GM23338 (cell line): ENCODE measurements at regions not wholly inside any gene's neighbourhood (a gene's known extent, or its start where the extent isn't known, plus 50 kb on each side); places are given as distances from the start of the nearest gene placed in this dataset.

Experiments used
- ATAC-seq: fragments of 200-7000 bp; cut with Tn5 transposase; 3 replicates; pipeline ENCODE4 v1.9.1; 2020
- DNase-seq: peaks from one replicate; pipeline ENCODE4 v3.0.0-alpha.2; 2015; ENCODE audit warnings: low spot score
- H2AFZ ChIP-seq: fragments of 200-600 bp; sonication (generic); 2 replicates; pipeline ENCODE4 v1.8.0; 2016; ENCODE audit warnings: antibody characterized with exemption, mild to moderate bottlenecking, moderate library complexity
- H3F3A ChIP-seq: fragments of 200-600 bp; sonication (generic); replicated peaks from 2 replicates; pipeline ENCODE4 v1.8.0; 2017; ENCODE audit warnings: antibody characterized with exemption, mixed run types, low read depth
- H3K27ac ChIP-seq: fragments of 200-600 bp; sonication (generic); 2 replicates; pipeline ENCODE4 v1.6.1; 2016; ENCODE audit warnings: low read depth
- H3K27me3 ChIP-seq: fragments of 200-600 bp; sonication (generic); 2 replicates; pipeline ENCODE4 v1.8.0; 2016; ENCODE audit warnings: mild to moderate bottlenecking, mixed run types, moderate library complexity; ENCODE audit not compliant: insufficient read depth
- H3K36me3 ChIP-seq: fragments of 200-600 bp; sonication (generic); 2 replicates; pipeline ENCODE4 v1.8.0; 2016; ENCODE audit warnings: mild to moderate bottlenecking; ENCODE audit not compliant: insufficient read depth
- H3K4me1 ChIP-seq: fragments of 200-600 bp; sonication (generic); 2 replicates; pipeline ENCODE4 v1.8.0; 2016; ENCODE audit warnings: mild to moderate bottlenecking, moderate library complexity; ENCODE audit not compliant: insufficient read depth
- H3K4me2 ChIP-seq: fragments of 200-600 bp; sonication (generic); 2 replicates; pipeline ENCODE4 v1.7.1; 2017; ENCODE audit warnings: mixed run types
- H3K4me3 ChIP-seq: fragments of 200-600 bp; sonication (generic); 2 replicates; pipeline ENCODE4 v1.6.1; 2016; ENCODE audit warnings: mixed run types
- H3K79me2 ChIP-seq: fragments of 200-600 bp; sonication (generic); replicated peaks from 2 replicates; pipeline ENCODE4 v1.8.0; 2017; ENCODE audit warnings: mild to moderate bottlenecking; ENCODE audit not compliant: insufficient read depth
- H3K9me2 ChIP-seq: fragments of 200-600 bp; sonication (generic); 2 replicates; pipeline ENCODE4 v1.8.0; 2017; ENCODE audit not compliant: insufficient read depth
- H4K20me1 ChIP-seq: fragments of 200-600 bp; sonication (generic); replicated peaks from 2 replicates; pipeline ENCODE4 v1.8.0; 2017; ENCODE audit warnings: mild to moderate bottlenecking; ENCODE audit not compliant: insufficient read depth
- H3K27ac Mint-ChIP-seq: 2 replicates; pipeline ENCODE4 v1.8.0; 2020; ENCODE audit warnings: inconsistent platforms, mild to moderate bottlenecking, moderate library complexity, mixed read lengths
- H3K27me3 Mint-ChIP-seq: 3 replicates; pipeline ENCODE4 v1.8.0; 2022; ENCODE audit warnings: low read depth, mild to moderate bottlenecking, moderate library complexity, mixed read lengths, inconsistent platforms; ENCODE audit not compliant: insufficient read depth, poor library complexity
- H3K36me3 Mint-ChIP-seq: 3 replicates; pipeline ENCODE4 v1.8.0; 2021; ENCODE audit warnings: low read depth, mild to moderate bottlenecking, inconsistent platforms, moderate library complexity, mixed read lengths
- H3K4me1 Mint-ChIP-seq: 3 replicates; pipeline ENCODE4 v1.8.0; 2020; ENCODE audit warnings: mild to moderate bottlenecking, inconsistent platforms, mixed read lengths
- H3K4me3 Mint-ChIP-seq: 3 replicates; pipeline ENCODE4 v1.8.0; 2021; ENCODE audit warnings: moderate library complexity, mild to moderate bottlenecking, inconsistent platforms, mixed read lengths
- H3K9me3 Mint-ChIP-seq: 3 replicates; pipeline ENCODE4 v1.8.0; 2020; ENCODE audit warnings: moderate library complexity, mild to moderate bottlenecking, inconsistent platforms, mixed read lengths
- CREB1 ChIP-seq: fragments of 250-450 bp; sonication (Bioruptor Pico); IDR thresholded peaks from 2 replicates; pipeline ENCODE4 v1.5.0; 2020; ENCODE audit warnings: low read depth, mild to moderate bottlenecking, moderate library complexity
- ETS1 ChIP-seq: IDR thresholded peaks from 2 replicates; pipeline ENCODE4 v1.6.1; 2016; ENCODE audit warnings: antibody characterized with exemption
- EZH2 ChIP-seq: fragments of 200-600 bp; sonication (generic); IDR thresholded peaks from one replicate; pipeline ENCODE4 v1.8.0; 2017; ENCODE audit warnings: antibody characterized with exemption, mild to moderate bottlenecking, low read depth; ENCODE audit not compliant: unreplicated experiment
- NANOG ChIP-seq: IDR thresholded peaks from 2 replicates; pipeline ENCODE4 v1.6.1; 2016; ENCODE audit warnings: antibody characterized with exemption, borderline replicate concordance
- POLR2AphosphoS5 ChIP-seq: IDR thresholded peaks from 2 replicates; pipeline ENCODE4 v1.6.1; 2016; ENCODE audit warnings: antibody characterized with exemption, low read depth
- REST ChIP-seq: IDR thresholded peaks from one replicate; pipeline ENCODE4 v1.6.1; 2018; ENCODE audit warnings: antibody characterized with exemption; ENCODE audit not compliant: unreplicated experiment
- STAT1 ChIP-seq: IDR thresholded peaks from one replicate; pipeline ENCODE4 v1.6.1; 2016; ENCODE audit warnings: antibody characterized with exemption; ENCODE audit not compliant: unreplicated experiment
- ZNF114 ChIP-seq: fragments of 250-450 bp; sonication (Bioruptor Pico); IDR thresholded peaks from 2 replicates; pipeline ENCODE4 v1.5.0; 2020; ENCODE audit warnings: mild to moderate bottlenecking, moderate library complexity
- ZNF331 ChIP-seq: fragments of 250-450 bp; sonication (Bioruptor Pico); IDR thresholded peaks from 2 replicates; pipeline ENCODE4 v1.5.0; 2020; ENCODE audit warnings: low read depth, mild to moderate bottlenecking, moderate library complexity
- ZNF462 ChIP-seq: fragments of 250-450 bp; sonication (Bioruptor Pico); IDR thresholded peaks from 2 replicates; pipeline ENCODE4 v1.5.0; 2020; ENCODE audit warnings: mild to moderate bottlenecking, moderate library complexity

- Histone ChIP-seq H3K27ac (no peak overlapping the region), H3K36me3 (no peaks in the 10 kb centered on the region), H3K4me2 (no peak overlapping the region), H3F3A (no peaks in the 10 kb centered on the region), H2AFZ (no peak overlapping the region), H4K20me1 (no peaks in the 10 kb centered on the region), H3K9me2 (no peaks in the 10 kb centered on the region), H3K27me3 (no peaks in the 10 kb centered on the region), H3K4me3 (no peak overlapping the region), H3K79me2 (no peaks in the 10 kb centered on the region), H3K4me1 (peaks cover 16% of the 10 kb centered on the region)
- Mint-ChIP-seq H3K9me3 (no peaks in the 10 kb centered on the region; the same call in 1 of the 3 replicates), H3K4me1 (peaks cover 43% of the 10 kb centered on the region), H3K27me3 (peaks cover 6% of the 10 kb centered on the region), H3K27ac (no peak overlapping the region), H3K36me3 (no peaks in the 10 kb centered on the region), H3K4me3 (no peak overlapping the region)
- ATAC-seq (no peak), DNase-seq (no peak)
- TF ChIP-seq REST (no peak), ZNF114 (CRISPR knock-in tag) (no peak), STAT1 (no peak), ETS1 (no peak), ZNF462 (CRISPR knock-in tag) (no peak), NANOG (no peak), CREB1 (CRISPR knock-in tag) (no peak), POLR2AphosphoS5 (no peak), ZNF331 (CRISPR knock-in tag) (no peak), EZH2 (no peak)
These were observed 52.5 kb upstream of the FCN1 start for GRCh38 chr9:134970198-134970597.
